NCI-H2171 treated with DMSO at 0.1 percent for 48 hours (cell line): ENCODE measurements at regions not wholly inside any gene's neighbourhood (a gene's known extent, or its start where the extent isn't known, plus 50 kb on each side); places are given as distances from the start of the nearest gene placed in this dataset.

Experiments used
- DNase-seq: peaks from one replicate; lab custom pipeline; 2025; lab: John Stamatoyannopoulos, UW

DNA sequence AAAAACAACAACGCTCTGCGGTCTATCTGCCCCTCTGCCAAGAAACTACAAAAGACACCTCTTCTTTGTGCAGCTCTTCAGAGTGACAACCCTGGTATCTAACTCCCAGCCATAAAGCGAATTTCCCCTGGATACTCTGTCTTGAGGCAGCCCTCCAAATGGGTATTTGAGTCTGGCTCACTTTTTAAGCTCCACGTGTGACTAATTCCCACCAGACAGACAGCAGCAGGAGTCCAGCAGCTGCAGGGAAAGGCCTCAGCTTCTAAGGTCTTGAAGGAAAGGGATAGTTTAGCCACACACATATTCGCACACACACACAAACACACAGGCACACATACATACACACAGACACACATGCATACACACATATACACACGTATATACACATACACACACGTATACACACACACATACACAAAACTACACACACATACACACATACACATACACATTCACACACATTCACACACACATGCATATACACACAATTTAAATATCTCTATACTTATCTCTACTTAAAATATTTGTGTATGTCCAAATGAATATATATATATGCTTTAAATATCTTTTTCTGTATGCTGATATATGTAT lies 188.8 kb downstream of the TSHZ3 start:
- DNase-seq: no peak

DNA sequence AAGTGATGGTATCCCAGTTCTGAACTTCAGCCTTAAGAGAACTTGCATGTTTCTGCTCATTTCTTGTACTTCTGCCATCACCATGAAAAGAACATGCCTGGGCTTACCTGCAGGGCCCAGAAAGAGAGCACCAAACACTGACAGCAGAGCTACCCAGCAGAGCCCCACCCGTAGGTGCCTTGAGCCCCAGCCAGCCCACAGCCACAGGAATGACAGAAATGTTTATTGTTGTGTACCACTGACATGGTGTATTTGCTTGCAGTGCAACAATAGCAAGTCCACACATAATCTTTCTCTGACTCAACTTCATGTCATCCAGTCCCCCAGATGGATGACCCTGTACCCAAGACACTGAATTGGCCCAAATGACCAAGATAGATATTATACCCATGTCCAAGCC lies 195.2 kb downstream of the TSHZ3 start:
- DNase-seq: no peak

DNA sequence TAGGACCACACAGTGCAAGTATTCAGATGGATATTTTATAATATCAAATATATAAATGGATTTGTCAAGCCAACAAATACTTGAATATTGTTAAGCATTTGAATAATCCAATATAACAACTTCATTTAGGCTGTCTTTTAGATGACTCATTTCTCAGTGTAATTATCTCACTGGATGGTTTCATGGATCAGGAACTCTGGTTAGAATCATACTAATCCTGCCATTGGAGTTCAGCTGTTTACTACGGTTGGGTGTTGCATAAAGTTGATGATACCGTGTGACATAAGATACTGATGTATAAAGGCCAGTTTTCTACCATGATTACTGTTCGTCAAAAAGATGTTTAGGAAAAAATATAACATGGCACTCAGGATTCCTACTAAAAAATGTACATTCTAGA lies 196.3 kb downstream of the TSHZ3 start:
- DNase-seq: no peak

DNA sequence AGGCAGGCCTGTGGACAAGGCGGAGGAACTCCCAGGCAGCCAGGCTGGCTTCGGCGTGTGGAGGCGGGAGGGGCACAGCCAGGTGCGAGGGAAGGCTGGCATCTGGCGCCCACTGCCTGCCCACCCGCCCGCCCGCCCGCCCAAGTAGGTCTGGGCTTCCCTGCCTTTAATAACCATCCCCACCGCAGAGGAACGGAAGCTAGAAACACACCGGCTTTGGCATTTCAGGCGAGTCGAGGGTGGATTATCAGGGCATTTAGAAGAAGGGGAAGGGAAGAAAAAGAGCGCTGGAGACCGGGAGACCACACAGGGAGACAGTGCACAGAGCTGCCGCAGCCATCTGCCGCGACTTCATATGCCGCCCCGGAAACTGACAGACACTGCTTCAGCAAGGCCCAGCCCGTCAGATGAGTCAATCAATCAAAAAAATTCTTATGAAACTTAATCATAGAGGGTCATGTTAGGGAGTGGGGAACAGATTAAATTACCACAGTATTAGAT lies 199.7 kb downstream of the TSHZ3 start:
- DNase-seq: peak; percentile 48

DNA sequence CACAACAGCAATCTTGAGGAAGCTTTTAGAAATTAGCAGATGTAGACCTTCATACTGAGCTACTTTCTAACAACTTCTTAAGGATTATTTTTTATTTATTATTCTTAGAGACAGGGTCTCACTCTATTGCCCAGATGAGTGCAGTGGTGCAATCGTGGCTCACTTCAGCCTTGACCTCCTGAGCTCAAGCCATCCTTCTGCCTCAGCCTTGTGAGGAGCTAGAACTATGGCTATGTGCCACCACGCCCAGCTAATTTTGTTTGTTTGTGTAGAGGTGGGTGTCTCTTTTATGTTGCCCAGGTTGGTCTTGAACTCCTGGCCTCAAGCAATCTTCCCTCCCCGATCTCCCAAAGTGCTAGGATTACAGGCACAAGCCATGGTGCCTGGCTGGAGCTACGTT lies 200.6 kb downstream of the TSHZ3 start:
- DNase-seq: no peak

DNA sequence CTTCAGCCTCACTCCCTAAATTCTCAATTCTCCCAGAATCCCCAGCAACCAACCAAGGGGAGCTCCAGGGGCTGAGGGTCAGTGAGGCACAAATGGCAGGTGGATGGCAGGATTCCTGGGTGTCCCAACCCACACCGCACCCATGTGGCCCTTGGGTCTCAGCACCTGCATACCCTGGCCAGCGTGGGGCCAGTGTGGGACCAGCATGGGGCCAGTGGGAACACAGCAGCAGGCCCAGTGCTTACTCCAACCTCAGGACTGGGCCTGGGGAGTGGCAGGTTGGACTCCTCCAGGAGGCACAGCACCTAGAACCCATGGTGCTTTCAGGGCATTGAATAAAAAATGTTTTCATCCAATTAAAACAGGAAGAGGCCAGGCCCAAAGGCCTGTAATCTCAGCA lies 202.0 kb downstream of the TSHZ3 start:
- DNase-seq: no peak

DNA sequence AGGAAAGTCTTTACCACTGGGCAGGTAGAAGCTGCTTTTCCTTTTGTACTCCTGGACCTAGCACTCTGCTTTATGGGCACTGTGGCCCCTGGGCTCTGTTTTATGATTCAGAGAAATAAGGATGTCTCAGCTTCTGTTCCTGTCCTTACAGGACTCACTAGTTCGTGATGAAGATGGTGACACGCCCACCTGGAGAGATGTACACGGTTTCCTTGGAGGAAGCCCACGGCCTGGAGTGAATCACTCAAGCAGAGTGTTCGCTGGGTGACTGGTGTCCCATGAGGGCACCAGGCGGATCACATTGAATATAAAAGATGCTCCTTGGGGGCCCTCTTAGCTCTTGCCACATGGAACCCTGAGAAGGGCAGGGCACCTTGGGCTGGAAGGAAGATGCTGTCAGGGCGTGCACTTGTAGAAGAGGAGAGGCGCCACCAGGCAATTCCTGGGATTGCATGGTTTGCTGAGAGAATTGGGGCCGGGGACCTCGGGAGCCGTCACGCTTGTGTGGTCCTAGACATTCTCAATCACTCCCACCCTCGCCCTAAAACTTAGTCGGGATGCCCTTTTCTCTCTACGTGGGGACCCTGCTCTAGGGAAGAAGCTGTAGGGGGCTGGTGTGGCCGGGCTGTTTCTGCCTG lies 202.6 kb downstream of the TSHZ3 start:
- DNase-seq: no peak

DNA sequence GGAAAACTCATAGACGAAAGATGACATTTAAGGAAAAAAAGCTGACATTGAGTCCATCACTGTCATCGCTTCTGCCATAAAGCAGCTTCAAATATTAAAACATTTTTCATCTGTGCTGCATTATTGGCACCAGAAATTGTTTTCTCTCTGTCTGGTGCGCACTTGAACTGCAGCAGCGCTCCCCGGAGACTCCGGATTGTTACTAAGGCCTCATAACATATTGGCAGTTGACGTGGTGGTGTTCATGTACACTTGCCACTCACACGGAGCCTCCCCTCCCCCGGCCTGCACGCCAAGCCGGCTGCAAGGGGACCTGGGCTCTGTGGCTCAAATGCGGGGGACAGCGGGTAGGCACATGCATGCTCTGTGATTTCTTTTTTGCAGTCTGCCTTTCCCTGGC lies 203.2 kb downstream of the TSHZ3 start:
- DNase-seq: no peak

DNA sequence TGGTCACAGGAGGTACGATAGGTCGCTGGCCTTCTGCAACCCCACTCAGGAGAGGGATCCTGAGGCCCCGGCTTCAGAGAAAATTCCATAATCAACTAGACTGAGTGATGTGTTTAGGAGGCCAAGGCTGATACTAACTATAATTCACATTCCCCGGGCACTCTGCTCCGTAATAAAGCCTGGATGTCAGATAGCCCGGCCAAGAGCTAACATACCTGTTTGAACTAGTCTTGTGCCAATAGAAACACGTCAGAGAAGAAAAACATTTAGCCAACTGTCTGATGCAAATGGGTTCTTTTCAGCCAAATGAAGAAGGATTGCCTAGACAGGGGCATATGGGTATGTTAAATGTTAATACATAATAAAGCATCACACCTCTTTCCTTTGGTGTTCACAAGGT lies 204.2 kb downstream of the TSHZ3 start:
- DNase-seq: no peak

DNA sequence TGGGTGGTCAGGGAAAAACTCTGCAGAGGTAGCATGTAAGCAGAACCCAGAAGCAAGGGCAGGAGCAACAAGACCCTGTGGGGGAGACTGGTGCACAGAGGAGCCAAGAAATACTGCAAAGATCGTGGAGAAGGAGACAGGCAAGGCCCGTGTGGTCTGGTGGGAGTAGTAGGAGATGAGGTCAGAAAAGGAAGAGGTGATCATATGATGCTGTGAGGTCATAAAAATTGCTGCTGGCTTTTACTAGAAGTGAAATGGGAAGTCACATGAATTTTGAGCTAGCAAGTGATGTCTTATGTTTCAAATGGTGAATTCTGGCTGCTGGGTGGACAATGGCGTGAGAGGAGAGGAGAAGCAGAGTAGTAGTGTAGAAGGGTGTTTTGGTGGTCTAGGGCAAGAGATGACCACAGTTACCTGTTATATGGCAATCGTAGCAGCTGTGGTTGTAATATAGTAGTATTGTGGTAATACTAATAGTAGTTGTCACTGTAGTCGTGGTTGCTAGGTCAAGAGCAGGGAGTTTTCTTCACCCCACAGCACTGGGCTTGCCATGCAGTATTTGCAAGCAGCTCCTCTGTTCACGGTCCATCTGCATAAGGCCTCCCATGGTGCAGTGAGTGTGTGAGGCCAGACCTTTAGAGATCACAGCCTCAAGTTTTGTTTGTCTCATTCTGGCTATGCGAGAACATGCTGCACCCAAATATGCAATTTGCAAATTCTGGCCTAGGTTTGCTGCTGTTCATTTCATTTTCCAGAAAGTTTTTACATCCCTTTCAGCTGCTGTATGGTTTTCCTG lies 205.0 kb downstream of the TSHZ3 start:
- DNase-seq: no peak

DNA sequence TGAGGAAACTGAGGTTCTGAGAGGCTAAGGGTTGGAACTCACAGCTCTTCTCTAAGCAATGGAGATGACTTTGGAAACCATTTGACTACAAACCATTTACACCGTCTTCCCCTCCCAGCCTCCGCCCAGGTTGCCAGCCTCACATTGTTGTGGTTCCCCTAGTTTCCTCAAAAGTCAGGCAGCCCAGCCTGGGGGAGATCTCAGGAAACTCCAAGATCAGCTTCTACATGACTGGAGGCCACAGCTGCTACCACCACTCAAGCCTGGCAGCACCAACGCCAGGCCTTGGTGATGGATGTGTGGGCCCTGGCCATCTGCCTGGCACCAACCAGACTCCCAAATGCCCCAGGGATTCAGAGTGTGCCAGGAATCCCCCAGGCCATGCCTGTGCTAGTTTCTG lies 207.9 kb downstream of the TSHZ3 start:
- DNase-seq: no peak

DNA sequence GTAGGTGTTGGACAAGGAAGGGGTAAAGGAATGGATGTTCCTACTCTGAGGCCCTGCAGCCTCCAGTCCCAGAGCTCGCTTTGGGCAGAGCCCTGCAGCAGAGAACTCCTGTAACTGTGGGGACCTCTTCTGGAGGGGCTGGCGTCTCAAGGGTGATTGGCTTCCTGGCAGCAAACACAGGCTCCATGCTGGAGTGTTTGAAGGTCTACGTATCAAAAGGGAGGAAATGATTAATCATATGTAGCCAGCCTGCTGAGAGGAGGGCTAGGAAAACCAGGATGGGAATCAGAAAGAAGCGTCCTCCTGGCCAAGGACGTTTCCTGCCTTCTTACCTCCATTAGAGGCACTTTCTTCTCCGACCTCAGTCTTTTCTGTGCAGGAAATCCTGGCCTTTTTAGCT lies 208.5 kb downstream of the TSHZ3 start:
- DNase-seq: no peak

DNA sequence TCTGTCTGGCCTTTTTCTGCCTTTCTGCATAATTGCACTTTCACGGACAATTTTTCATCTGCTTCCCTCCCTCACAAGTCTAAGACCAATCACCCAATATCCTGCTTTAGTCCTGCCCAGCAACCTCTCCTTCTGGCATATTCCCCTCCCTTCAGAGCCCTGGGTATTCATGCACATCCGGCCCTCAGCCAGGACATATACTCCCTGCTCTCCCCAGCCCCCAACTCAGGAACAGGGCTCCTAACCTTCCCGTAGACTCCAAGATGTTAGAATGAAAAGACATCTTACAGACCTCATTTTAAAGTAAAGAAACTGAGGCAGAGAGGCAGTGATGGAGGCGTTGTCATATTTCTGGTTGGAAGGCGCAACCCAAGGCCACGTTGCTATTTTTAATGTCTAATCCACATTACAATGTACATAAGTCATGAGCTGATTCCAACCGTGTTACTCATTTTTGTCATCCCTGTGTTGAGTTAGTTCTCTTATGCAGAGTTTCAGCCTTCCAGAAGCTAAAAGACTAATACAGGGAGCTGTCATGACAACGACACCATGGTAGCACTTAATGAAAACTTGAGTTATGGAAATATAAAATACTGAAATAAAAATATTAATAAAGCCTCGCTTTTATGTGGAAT lies 209.2 kb downstream of the TSHZ3 start:
- no peak for DNase-seq

DNA sequence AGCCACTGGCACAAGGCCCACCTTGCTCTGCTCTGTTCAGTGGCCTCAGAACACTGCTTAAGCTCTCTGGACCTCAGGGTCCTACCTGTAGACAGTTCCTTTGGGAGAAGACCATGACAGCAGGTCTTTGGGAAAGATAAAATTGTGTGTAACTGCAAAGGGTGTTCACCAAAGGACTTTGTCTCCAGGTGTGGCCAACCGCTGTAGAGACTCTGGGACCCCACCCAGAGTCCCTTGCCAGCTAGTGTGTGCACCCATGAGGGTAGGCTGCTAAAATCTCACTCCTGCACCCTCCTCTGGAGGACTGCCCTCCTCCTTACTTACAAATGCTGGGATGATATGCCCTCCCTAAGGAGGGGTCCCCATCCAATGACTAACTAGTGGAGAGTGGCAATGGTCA lies 211.2 kb downstream of the TSHZ3 start:
- DNase-seq: no peak

DNA sequence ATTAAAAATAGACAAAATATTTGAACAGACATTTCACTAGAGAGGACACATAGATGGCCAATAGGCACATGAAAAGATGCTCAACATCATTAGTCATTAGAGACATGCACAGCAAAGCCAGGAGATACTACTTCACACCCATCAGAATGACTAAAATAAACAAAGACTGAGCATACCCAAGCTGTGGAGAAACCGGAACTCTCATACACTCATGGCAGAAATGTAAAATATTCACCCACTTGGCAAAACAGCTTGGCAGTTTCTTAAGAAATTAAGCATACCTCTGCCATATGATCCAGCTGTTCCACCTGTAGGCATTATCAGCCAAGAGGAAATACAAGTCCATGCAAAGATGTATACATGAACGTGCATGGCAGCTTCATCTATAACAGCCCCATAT lies 213.4 kb downstream of the TSHZ3 start:
- no peak for DNase-seq

DNA sequence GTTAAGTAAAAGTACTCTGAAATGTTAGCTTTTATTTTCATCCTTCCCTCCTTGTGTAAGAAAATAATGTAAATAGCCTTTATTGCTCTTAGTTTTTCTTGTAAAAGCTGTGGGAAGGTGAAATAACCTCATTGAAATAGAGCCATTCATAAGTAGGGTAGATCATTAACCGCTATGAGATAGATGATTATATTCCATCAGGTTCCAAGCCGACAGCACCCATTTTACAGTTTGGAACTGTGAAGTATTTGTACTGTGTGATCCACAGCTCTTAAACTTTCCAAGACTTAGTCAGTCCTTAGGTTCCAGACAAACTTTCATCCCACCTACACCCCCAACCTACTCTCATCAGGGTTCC lies 216.5 kb downstream of the TSHZ3 start:
- no peak for DNase-seq

DNA sequence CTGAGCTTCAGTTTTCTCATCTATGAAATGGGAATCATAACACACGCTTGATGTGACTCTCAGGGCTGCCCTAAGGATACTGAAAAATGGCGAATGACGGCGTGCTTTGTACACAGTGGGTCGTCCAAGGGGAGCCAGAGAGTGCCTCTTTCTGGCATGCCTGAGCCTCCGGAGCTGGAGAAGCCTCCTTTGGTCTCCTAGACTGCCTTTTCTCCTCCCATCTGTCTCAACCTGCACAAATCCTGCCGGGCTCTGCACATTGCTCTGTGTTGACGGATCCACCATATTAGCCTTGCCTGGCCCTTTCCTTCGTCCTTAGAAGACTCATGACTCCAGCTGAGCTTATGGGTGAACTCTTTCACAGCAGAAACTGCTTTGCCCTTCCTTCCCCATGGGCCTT lies 220.9 kb downstream of the TSHZ3 start:
- no peak for DNase-seq

DNA sequence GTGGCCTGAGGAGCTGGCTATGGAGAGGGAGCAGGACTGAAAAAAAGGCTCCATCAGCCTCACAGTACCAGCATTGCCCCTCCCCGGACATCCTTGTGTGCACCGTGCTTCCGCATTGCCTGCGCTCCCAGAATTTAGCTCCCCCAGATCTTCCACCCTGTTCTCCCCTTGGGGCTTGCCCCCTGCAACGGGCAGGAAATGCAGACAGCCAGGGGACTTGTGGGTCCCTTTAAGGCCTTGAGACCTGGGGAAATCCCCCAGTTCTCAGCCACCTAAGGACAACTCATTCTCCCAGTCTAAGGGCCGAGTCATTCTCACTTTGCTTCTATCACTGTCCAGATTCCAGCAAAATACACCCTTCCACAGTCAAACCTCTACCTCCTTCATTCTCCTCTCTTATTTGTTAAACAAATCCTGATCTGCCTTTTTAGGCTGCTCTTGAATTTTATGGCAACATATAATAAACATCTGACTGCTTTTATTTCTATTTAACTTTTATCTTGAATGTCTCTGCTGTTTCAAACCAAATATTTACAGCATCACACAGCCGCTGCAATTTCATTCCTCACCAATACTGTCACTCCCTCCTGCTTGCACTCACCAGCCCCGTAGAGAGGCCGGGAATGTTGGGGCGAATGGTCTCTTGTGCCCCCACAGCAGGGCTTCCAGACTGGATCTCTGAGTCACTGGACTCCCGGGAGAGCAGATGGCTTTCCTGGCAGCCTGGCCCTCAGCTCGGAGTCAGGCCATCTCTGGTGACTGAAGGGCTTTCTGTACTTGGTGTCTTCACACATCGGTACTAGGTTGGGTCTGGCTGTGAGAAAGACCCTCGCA lies 221.9 kb downstream of the TSHZ3 start:
- no peak for DNase-seq

DNA sequence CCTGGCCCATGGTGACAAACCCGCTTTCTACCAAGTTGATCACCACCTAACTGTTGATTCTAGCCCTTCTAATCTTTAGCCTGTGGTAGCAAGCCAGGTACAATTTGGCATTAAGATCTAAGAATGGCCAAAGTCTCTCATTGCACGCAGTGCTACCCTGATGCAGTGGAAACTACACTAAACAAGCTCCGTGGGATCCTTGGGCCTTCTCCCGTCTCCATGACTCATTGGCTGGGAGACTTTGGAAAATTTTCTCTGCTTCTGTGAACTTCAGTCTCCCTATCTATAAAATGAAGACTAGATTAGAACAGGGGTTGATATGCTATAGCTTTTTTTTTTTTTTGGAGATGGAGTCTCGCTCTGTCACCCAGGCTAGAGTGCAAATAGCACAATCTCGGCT lies 223.0 kb downstream of the TSHZ3 start:
- DNase-seq: no peak

DNA sequence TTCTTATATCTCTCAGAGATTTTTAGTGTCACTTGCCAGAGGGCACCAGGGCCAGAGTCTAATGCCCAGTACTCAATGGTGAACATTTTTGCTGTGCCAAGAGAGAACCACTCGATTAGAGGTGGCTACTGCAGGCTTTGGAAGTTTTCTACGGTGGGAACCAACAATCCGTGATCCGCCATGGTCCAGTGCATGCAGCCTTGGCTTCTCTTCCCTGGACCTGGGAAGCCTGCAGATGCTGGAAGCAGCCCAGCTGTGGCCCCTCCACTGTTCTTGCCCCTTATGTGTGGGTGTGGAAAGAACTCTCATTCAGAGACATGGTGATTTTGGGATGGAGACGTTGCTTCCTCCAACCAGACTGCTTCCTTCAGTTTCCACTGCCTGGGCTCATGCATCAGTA lies 224.2 kb downstream of the TSHZ3 start:
- no peak for DNase-seq

DNA sequence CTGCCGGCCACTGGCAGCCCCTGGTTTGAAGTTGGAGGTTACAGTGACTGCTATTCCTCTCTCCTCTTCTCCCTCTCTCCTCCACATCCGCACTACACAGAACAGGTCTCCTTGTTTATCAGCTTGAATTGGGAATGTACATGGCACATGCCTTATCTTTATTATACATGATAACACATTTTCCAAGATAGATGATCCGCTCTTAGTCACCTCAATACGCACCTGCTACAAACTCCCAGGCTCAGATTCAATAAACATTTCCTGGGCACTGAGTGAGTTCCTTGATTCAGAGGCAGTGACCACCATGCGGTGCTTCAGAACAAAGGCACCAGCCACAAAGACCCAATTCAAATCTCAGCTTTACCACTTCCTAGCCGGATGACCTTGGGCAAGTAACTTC lies 227.7 kb downstream of the TSHZ3 start:
- DNase-seq: no peak

DNA sequence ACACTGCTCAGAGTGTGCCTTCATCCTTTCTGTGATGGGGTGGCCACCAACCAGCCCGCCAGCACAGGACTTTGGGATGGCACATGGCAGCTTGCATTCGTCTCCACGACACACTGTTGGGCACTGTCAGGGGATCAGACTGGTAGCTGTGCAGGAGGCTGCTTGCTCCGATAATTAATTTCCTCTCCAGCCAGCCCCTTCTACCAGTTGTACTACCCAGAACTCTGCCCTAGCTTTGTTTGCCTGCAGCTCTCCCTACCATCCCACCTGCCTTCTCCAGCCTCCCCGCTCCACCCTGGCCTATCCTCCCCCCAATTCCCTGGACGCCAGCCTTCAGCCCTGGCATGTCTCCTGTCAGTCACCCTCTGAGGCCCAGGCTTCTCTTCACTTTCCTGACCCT lies 228.3 kb downstream of the TSHZ3 start:
- no peak for DNase-seq
